ENCODE measurements at regions not wholly inside any gene's neighbourhood (a gene's known extent, or its start where the extent isn't known, plus 50 kb on each side); places are given as distances from the start of the nearest gene placed in this dataset.

DNA sequence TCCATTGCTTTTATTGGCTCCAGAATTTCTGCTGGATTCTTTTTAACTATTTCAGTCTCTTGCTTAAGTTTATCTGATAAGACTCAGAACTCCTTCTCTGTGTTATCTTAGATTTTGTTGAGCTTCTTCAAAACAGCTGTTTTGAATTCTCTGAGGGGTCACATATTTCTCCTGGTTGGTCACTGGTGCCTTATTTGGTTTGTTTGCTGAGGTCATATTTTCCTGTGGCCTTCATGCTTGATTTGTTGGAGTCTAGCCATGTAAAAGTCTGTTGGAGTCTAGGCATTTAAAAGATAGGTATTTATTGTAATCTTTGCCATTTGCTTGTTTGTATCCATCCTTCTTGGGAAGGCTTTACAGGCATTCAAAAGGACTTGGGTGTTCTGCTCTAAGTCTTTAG lies 398.7 kb downstream of the DSEL start:
- peaks cover under 1% of the 10 kb centered on the region for H3K9me3 Mint-ChIP-seq (ENCODE audit: low read depth)
- no peak overlapping the region for H3K27ac Mint-ChIP-seq (ENCODE audit: unreplicated experiment)
- H3K36me3 Mint-ChIP-seq (ENCODE audit: low read depth) = no peaks in the 10 kb centered on the region
- peaks cover 12% of the 10 kb centered on the region for H3K27me3 Mint-ChIP-seq (ENCODE audit: low read depth)
- H3K4me1 Mint-ChIP-seq (ENCODE audit: low read depth) = peaks cover 10% of the 10 kb centered on the region
- DNase-seq (ENCODE audit: low spot score) = no peak
- TF ChIP-seq CTCF (IDR thresholded peaks at IDR 0.05) = no peak
- no peak overlapping the region for H3K4me3 Mint-ChIP-seq (ENCODE audit: unreplicated experiment)

DNA sequence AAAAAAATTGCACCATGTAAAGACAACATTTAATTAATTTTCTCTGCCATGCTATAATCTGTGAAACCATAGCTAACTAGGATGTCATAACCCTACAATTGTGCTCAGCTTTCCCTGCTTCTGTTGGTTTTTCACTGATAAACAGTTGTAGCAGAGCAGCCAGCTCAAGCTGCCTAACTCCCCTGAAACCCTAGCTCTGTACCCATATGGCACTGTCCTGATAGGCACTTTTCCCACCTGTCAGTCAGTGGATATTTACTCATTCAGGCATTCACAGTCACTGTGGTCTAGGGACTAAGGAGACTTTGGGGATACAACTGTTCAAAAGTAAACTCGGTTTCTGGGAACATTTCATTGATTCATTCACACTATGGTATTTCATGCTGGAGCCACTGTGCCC lies 407.0 kb downstream of the DSEL start:
- DNase-seq (ENCODE audit: low spot score) = no peak
- H3K36me3 Mint-ChIP-seq (ENCODE audit: low read depth) = no peaks in the 10 kb centered on the region
- H3K27me3 Mint-ChIP-seq (ENCODE audit: low read depth) = peaks cover 13% of the 10 kb centered on the region
- no peak for TF ChIP-seq CTCF (IDR thresholded peaks at IDR 0.05)
- no peak overlapping the region for H3K27ac Mint-ChIP-seq (ENCODE audit: unreplicated experiment)
- H3K4me1 Mint-ChIP-seq (ENCODE audit: low read depth) = no peaks in the 10 kb centered on the region
- H3K9me3 Mint-ChIP-seq (ENCODE audit: low read depth) = peaks cover 2% of the 10 kb centered on the region
- no peak overlapping the region for H3K4me3 Mint-ChIP-seq (ENCODE audit: unreplicated experiment)

GRCh38 chr18:67108894-67109293 lies 407.6 kb downstream of the DSEL start:
- H3K27ac Mint-ChIP-seq (ENCODE audit: unreplicated experiment) = no peak overlapping the region
- no peaks in the 10 kb centered on the region for H3K4me1 Mint-ChIP-seq (ENCODE audit: low read depth)
- DNase-seq (ENCODE audit: low spot score) = no peak
- H3K9me3 Mint-ChIP-seq (ENCODE audit: low read depth) = peaks cover 2% of the 10 kb centered on the region
- no peaks in the 10 kb centered on the region for H3K36me3 Mint-ChIP-seq (ENCODE audit: low read depth)
- no peak overlapping the region for H3K4me3 Mint-ChIP-seq (ENCODE audit: unreplicated experiment)
- TF ChIP-seq CTCF (IDR thresholded peaks at IDR 0.05) = no peak
- H3K27me3 Mint-ChIP-seq (ENCODE audit: low read depth) = peaks cover 12% of the 10 kb centered on the region

- H3K27ac Mint-ChIP-seq (ENCODE audit: unreplicated experiment) = no peak overlapping the region
These were observed 411.7 kb downstream of the DSEL start for GRCh38 chr18:67104700-67105284.

GRCh38 chr18:67094123-67094522 lies 422.4 kb downstream of the DSEL start:
- no peak for DNase-seq (ENCODE audit: low spot score)
- Mint-ChIP-seq H3K4me1 (ENCODE audit: low read depth) (no peaks in the 10 kb centered on the region), H3K4me3 (ENCODE audit: unreplicated experiment) (no peak overlapping the region)

More at GRCh38 chr18:67104700-67105284, 411.7 kb downstream of the DSEL start:
- no peaks in the 10 kb centered on the region for H3K36me3 Mint-ChIP-seq (ENCODE audit: low read depth)
- DNase-seq (ENCODE audit: low spot score) = no peak
- H3K9me3 Mint-ChIP-seq (ENCODE audit: low read depth) = no peaks in the 10 kb centered on the region
- H3K27me3 Mint-ChIP-seq (ENCODE audit: low read depth) = peaks cover 33% of the 10 kb centered on the region
- H3K4me3 Mint-ChIP-seq (ENCODE audit: unreplicated experiment) = no peak overlapping the region
- peak; percentile 94 for TF ChIP-seq CTCF (IDR thresholded peaks at IDR 0.05)
- H3K4me1 Mint-ChIP-seq (ENCODE audit: low read depth) = no peaks in the 10 kb centered on the region

More at GRCh38 chr18:67094123-67094522, 422.4 kb downstream of the DSEL start:
- Mint-ChIP-seq H3K9me3 (ENCODE audit: low read depth) (peaks cover 2% of the 10 kb centered on the region), H3K27me3 (ENCODE audit: low read depth) (peaks cover 11% of the 10 kb centered on the region), H3K36me3 (ENCODE audit: low read depth) (no peaks in the 10 kb centered on the region), H3K27ac (ENCODE audit: unreplicated experiment) (no peak overlapping the region)
- no peak for TF ChIP-seq CTCF (IDR thresholded peaks at IDR 0.05)

Measured in chondrocyte (in vitro differentiated cells).